ENCODE measurements at regions not wholly inside any gene's neighbourhood (a gene's known extent, or its start where the extent isn't known, plus 50 kb on each side); places are given as distances from the start of the nearest gene placed in this dataset.

GRCh38 chr1:238439511-238439910, 548.8 kb upstream of the ZP4 start:
- TF ChIP-seq CTCF (IDR thresholded peaks at IDR 0.05) (no peak), POLR2A (IDR thresholded peaks at IDR 0.05) (no peak), POLR2AphosphoS5 (IDR thresholded peaks at IDR 0.05) (no peak)

Data from sigmoid colon (tissue), 4 donors.